Mesothelial cell of epicardium (in vitro differentiated cells): ENCODE measurements at regions not wholly inside any gene's neighbourhood (a gene's known extent, or its start where the extent isn't known, plus 50 kb on each side); places are given as distances from the start of the nearest gene placed in this dataset.

Experiments
- DNase-seq, 2 experiments: peaks; one replicate each; pipeline ENCODE4 v3.0.0; 2021; ENCODE audit warnings: low spot score in 2 of 2; ENCODE audit not compliant: unreplicated experiment in 2 of 2
- H3K27ac Mint-ChIP-seq: 2 replicates; pipeline ENCODE4 v1.8.0; 2021; ENCODE audit warnings: mixed read lengths
- H3K27me3 Mint-ChIP-seq: 2 replicates; pipeline ENCODE4 v1.8.0; 2021; ENCODE audit warnings: low read depth, mixed read lengths
- H3K36me3 Mint-ChIP-seq: 2 replicates; pipeline ENCODE4 v1.8.0; 2021; ENCODE audit warnings: mixed read lengths
- H3K4me1 Mint-ChIP-seq: 2 replicates; pipeline ENCODE4 v1.8.0; 2021; ENCODE audit warnings: mixed read lengths
- H3K4me3 Mint-ChIP-seq: 2 replicates; pipeline ENCODE4 v1.8.0; 2021; ENCODE audit warnings: mild to moderate bottlenecking, moderate library complexity, mixed read lengths
- H3K9me3 Mint-ChIP-seq: 2 replicates; pipeline ENCODE4 v1.8.0; 2021; ENCODE audit warnings: mixed read lengths
- TF ChIP-seq, protein P1 (sequence below): fragments of 200-600 bp; sonication (generic); IDR thresholded peaks from one replicate; pipeline ENCODE4 v1.5.0; 2021; ENCODE audit warnings: antibody characterized with exemption; ENCODE audit not compliant: unreplicated experiment

DNA sequence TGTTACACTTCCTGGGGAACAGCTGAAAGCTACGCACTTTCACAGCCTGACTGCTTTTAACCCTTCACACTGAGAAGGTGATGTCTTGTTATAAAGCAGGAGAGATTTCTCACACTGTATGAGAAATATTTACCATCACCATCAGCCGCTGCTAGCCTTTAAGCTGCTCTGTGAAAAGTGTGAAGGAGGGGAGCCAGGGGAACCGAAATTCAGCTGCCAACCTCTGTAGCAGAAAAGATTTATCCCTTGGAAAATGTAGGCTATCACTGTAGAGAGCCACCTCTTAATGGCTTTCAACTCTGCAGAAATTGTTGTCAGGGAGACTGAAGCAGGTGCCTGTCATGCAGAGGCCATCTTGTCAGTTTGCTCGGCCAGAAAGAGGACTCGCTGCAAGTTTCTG lies 145.3 kb downstream of the SP3 start:
- H3K4me1 Mint-ChIP-seq = no peaks in the 10 kb centered on the region
- no peak overlapping the region for H3K27ac Mint-ChIP-seq
- peaks cover 9% of the 10 kb centered on the region for H3K9me3 Mint-ChIP-seq
- DNase-seq = no peak
- TF ChIP-seq, protein P1, sequence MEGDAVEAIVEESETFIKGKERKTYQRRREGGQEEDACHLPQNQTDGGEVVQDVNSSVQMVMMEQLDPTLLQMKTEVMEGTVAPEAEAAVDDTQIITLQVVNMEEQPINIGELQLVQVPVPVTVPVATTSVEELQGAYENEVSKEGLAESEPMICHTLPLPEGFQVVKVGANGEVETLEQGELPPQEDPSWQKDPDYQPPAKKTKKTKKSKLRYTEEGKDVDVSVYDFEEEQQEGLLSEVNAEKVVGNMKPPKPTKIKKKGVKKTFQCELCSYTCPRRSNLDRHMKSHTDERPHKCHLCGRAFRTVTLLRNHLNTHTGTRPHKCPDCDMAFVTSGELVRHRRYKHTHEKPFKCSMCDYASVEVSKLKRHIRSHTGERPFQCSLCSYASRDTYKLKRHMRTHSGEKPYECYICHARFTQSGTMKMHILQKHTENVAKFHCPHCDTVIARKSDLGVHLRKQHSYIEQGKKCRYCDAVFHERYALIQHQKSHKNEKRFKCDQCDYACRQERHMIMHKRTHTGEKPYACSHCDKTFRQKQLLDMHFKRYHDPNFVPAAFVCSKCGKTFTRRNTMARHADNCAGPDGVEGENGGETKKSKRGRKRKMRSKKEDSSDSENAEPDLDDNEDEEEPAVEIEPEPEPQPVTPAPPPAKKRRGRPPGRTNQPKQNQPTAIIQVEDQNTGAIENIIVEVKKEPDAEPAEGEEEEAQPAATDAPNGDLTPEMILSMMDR = no peak
- no peak overlapping the region for H3K4me3 Mint-ChIP-seq
- peaks cover 4% of the 10 kb centered on the region for H3K27me3 Mint-ChIP-seq
- no peaks in the 10 kb centered on the region for H3K36me3 Mint-ChIP-seq

DNA sequence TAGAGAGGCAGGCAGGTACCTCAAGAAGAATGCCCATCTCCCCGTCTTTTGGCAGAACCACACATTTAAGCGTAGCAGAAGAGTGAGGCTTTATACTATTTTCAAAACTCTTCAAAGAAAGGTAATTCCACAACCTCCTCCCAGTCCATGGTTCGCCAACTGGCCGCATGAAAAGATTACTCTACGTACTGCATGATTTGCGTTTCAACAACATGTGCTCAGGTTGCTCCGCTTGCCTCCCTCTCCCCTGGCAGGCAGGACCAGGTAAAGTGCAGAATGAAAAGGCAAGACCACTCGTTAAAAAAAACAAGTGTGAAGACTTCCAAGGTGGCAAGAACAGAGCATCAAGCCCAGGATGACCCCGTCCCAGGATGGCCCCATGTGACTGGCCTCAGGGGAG lies 143.7 kb downstream of the SP3 start:
- Mint-ChIP-seq H3K9me3 (peaks cover 9% of the 10 kb centered on the region), H3K4me3 (no peak overlapping the region), H3K36me3 (no peaks in the 10 kb centered on the region)

DNA sequence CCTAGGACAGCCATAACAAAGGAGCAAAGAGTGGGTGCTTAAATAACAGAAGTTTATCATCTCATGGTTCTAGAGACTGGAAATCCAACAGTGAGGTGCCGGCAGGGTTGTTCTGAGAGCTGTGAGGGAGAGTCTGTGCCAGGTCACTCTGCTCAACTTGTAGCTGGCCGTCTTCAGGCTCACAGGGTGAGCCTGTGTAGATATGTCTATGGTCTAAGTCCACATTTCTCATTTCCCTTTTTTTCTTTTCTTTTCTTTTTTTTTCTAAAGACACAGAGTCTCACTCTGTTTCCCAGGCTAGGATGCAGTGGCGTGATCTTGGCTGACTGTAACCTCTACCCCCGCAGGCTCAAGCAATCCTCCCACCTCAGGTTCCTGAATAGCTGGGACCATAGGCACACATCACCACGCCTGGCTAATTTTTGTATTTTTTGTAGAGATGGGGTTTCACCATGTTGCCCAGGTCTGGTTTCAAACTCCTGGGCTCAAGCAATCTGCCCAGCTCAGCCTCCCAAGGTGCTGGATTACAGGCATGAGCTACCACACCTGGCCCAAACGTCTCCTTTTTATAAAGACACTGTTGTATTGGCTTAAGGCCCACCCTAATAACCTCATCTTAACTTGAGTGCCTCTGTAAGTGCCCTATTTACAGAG lies 142.2 kb downstream of the SP3 start:
- Mint-ChIP-seq H3K9me3 (peaks cover 9% of the 10 kb centered on the region), H3K27ac (no peak overlapping the region), H3K4me1 (peaks cover 11% of the 10 kb centered on the region), H3K36me3 (no peaks in the 10 kb centered on the region), H3K4me3 (no peak overlapping the region), H3K27me3 (peaks cover 4% of the 10 kb centered on the region)
- no peak for DNase-seq
- TF ChIP-seq, protein P1 = no peak

More for the DNA sequence above, 143.7 kb downstream of the SP3 start:
- TF ChIP-seq, protein P1 = no peak
- no peak overlapping the region for H3K27ac Mint-ChIP-seq
- no peaks in the 10 kb centered on the region for H3K4me1 Mint-ChIP-seq
- no peak for DNase-seq
- H3K27me3 Mint-ChIP-seq = peaks cover 4% of the 10 kb centered on the region

DNA sequence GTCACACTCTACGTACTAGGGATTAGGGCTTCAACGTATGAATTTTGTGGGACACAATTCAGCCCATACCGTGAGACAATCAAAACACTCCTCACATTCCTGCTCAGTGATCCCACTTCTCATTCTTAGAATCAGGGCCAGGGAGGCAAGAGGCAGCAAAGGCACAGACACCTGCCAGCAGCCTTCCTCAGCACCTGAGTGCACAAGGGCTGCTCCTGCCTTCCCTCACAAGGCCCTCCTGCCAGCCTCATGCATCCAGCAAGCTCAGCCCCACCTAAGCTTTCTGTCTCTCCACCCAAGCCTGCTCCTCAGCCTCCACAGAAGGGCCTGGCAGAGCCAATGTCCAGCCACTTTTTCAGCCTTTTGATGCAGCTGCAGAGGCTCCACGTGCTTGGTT lies 141.6 kb downstream of the SP3 start:
- no peak overlapping the region for H3K27ac Mint-ChIP-seq
- no peak overlapping the region for H3K4me3 Mint-ChIP-seq
- peaks cover 4% of the 10 kb centered on the region for H3K27me3 Mint-ChIP-seq
- H3K9me3 Mint-ChIP-seq = peaks cover 9% of the 10 kb centered on the region
- peaks cover 16% of the 10 kb centered on the region for H3K4me1 Mint-ChIP-seq
- no peak for DNase-seq
- TF ChIP-seq, protein P1 = no peak
- no peaks in the 10 kb centered on the region for H3K36me3 Mint-ChIP-seq

DNA sequence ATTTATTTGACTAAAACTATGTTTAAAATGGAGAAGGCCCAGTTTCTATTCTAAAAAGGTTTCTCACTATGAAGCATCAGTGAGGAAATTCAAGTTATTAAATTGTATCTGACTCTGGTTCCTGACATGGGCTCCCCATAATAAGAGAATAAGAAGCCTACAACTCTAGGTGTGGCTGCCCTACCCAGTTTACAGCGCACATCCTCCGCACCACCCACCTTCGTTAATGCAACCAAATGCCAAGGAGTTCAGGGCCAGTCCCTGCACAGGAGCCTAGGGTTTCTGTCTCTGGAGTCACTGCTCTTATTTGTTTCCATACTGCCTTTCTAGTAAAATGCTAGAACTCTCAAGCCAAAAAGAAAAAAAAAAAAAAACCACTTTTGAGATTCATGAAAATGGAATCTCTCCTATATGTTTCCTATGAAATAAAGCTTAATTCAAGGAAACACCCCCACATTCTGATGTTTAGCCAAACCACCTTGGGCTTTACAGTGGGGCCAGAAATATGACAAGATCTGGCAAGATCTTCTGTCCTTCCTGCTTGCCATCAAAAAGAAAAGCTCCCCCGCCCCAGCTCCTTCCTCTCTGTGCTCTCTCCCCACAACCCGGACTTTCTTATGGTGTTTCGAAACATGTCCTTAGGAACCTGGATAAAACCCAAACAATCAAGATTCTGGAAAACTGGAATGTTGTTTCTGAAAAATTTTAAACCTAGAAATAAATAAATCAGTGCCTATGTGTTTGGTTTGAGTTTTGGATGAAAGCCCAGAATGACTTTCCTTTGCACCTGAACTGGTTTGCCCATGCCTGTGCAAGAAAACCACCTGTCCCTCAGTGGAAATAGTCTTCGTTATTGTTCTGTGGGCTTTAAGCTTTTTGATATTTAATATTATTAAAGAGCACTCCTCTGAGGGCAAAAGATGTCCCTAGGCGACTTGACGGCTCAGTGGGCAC lies 136.7 kb downstream of the SP3 start:
- Mint-ChIP-seq H3K27me3 (no peaks in the 10 kb centered on the region), H3K4me3 (no peak overlapping the region), H3K9me3 (no peaks in the 10 kb centered on the region), H3K36me3 (no peaks in the 10 kb centered on the region), H3K27ac (peak overlapping the region; percentile 45), H3K4me1 (peaks cover 29% of the 10 kb centered on the region)
- no peak for DNase-seq
- TF ChIP-seq, protein P1 = no peak
